ENCODE measurements at regions not wholly inside any gene's neighbourhood (a gene's known extent, or its start where the extent isn't known, plus 50 kb on each side); places are given as distances from the start of the nearest gene placed in this dataset.

DNA sequence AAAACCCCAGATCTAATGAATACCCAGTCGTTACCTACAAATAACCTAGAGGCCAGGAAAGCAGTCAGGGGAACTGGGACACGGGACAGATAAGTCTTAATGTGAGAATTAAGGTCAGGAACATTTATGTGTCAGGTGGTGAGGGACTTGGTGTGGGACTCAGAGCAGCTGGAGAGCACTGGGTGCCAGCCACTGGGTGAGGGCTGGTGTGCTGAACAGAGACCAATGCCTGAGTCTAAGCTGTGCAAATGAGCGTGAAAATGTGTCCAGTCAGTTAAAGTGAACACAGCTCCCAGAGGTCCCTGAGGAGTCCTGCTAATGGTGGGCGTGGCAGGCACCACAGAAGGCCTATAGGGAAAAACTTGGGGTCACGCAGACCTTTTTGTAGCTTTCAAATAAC is 225.9 kb downstream of the C1D start:
- Histone ChIP-seq H3K4me3 (replicated peaks in 1 of 2; ENCODE audit: low read depth in 1 of 2, low read length in 2 of 2) (no peak overlapping the region), H3K9ac (ENCODE audit: low read length) (no peak overlapping the region), H3K4me2 (ENCODE audit: low read length) (no peak overlapping the region), H3K9me2 (ENCODE audit: insufficient read depth) (no peaks in the 10 kb centered on the region), H3K27me3 (ENCODE audit: insufficient read depth, low read length) (peaks cover 12% of the 10 kb centered on the region; the same call in 1 of the 2 replicates), H3K4me1 (ENCODE audit: control insufficient read depth in 1 of 2, insufficient read depth in 2 of 2, low read length in 2 of 2) (no peaks in the 10 kb centered on the region), H4K20me1 (ENCODE audit: insufficient read depth) (no peaks in the 10 kb centered on the region), H3K27ac (ENCODE audit: low read depth, low read length) (no peak overlapping the region), H3K9me3 (ENCODE audit: control insufficient read depth in 1 of 2, insufficient read depth in 1 of 2, low read depth in 1 of 2, low read length in 2 of 2) (no peaks in the 10 kb centered on the region), H3K36me3 (ENCODE audit: control insufficient read depth in 1 of 2, insufficient read depth in 2 of 2, low read length in 2 of 2) (no peaks in the 10 kb centered on the region), H2AFZ (ENCODE audit: low read depth, low read length, poor library complexity, severe bottlenecking) (no peak overlapping the region), H3K79me2 (ENCODE audit: insufficient read depth, low read length) (no peaks in the 10 kb centered on the region)
- ChIA-PET CTCF (interaction anchor here (1.6 kb wide), 1 partner anchor 9 kb away, joined by 6 read pairs; no protein-coding TSS in a partner anchor), POLR2A (no interaction called here), RAD21 (ENCODE audit: low non-redundant PET in 1 of 2, low total read pairs in 2 of 2, uncharacterized antibody in 2 of 2, unreplicated experiment in 2 of 2) (no interaction called here)
- intact Hi-C loops (cut with micrococcal nuclease): no loop called here
- DNase-seq (ENCODE audit: low read depth, low spot score): no peak
- no peak for ATAC-seq
- BruUV-seq (replicated peaks): no TSS peak
- TF ChIP-seq TCF7L2 (IDR thresholded peaks at IDR 0.05; ENCODE audit: borderline replicate concordance, extremely low read depth, insufficient read depth, insufficient read length) (no peak), POLR2AphosphoS5 (IDR thresholded peaks at IDR 0.05; ENCODE audit: low read depth, low read length) (no peak), SRF (IDR thresholded peaks at IDR 0.05; ENCODE audit: low read depth) (no peak), SIN3A (IDR thresholded peaks at IDR 0.05; ENCODE audit: low read depth) (no peak), SP1 (IDR thresholded peaks at IDR 0.05; ENCODE audit: low read depth) (no peak), JUND (IDR thresholded peaks at IDR 0.05) (no peak), CEBPB (IDR thresholded peaks at IDR 0.05; ENCODE audit: low read depth) (no peak), POLR2A (IDR thresholded peaks at IDR 0.05; ENCODE audit: borderline replicate concordance, extremely low read depth, insufficient read depth, insufficient read length) (no peak), EGR1 (IDR thresholded peaks at IDR 0.05; ENCODE audit: low read depth) (no peak), YY1 (IDR thresholded peaks at IDR 0.05; ENCODE audit: extremely low read depth, insufficient replicate concordance, low read depth, low read length) (no peak), ELF1 (IDR thresholded peaks at IDR 0.05; ENCODE audit: borderline replicate concordance, low read depth) (no peak), ZFX (IDR thresholded peaks at IDR 0.05) (no peak)
- TF ChIP-seq, protein P1, sequence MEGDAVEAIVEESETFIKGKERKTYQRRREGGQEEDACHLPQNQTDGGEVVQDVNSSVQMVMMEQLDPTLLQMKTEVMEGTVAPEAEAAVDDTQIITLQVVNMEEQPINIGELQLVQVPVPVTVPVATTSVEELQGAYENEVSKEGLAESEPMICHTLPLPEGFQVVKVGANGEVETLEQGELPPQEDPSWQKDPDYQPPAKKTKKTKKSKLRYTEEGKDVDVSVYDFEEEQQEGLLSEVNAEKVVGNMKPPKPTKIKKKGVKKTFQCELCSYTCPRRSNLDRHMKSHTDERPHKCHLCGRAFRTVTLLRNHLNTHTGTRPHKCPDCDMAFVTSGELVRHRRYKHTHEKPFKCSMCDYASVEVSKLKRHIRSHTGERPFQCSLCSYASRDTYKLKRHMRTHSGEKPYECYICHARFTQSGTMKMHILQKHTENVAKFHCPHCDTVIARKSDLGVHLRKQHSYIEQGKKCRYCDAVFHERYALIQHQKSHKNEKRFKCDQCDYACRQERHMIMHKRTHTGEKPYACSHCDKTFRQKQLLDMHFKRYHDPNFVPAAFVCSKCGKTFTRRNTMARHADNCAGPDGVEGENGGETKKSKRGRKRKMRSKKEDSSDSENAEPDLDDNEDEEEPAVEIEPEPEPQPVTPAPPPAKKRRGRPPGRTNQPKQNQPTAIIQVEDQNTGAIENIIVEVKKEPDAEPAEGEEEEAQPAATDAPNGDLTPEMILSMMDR (IDR thresholded peaks at IDR 0.05 in 2 of 3, conservative IDR thresholded peaks at IDR 0.05 in 1 of 3; ENCODE audit: borderline replicate concordance in 1 of 3, insufficient read depth in 1 of 3, low read depth in 2 of 3, low read length in 2 of 3): no peak
- TF ChIP-seq, protein P2, sequence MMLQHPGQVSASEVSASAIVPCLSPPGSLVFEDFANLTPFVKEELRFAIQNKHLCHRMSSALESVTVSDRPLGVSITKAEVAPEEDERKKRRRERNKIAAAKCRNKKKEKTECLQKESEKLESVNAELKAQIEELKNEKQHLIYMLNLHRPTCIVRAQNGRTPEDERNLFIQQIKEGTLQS (IDR thresholded peaks at IDR 0.05): no peak
- TF ChIP-seq, protein P3, sequence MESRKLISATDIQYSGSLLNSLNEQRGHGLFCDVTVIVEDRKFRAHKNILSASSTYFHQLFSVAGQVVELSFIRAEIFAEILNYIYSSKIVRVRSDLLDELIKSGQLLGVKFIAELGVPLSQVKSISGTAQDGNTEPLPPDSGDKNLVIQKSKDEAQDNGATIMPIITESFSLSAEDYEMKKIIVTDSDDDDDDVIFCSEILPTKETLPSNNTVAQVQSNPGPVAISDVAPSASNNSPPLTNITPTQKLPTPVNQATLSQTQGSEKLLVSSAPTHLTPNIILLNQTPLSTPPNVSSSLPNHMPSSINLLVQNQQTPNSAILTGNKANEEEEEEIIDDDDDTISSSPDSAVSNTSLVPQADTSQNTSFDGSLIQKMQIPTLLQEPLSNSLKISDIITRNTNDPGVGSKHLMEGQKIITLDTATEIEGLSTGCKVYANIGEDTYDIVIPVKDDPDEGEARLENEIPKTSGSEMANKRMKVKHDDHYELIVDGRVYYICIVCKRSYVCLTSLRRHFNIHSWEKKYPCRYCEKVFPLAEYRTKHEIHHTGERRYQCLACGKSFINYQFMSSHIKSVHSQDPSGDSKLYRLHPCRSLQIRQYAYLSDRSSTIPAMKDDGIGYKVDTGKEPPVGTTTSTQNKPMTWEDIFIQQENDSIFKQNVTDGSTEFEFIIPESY (IDR thresholded peaks at IDR 0.05; ENCODE audit: extremely low read depth, insufficient replicate concordance, low read length): no peak
- TF ChIP-seq, protein P4, sequence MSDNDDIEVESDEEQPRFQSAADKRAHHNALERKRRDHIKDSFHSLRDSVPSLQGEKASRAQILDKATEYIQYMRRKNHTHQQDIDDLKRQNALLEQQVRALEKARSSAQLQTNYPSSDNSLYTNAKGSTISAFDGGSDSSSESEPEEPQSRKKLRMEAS (IDR thresholded peaks at IDR 0.05): no peak

All from HCT116 (cell line).